Fibroblast of skin of right quadriceps (primary cell): ENCODE measurements at regions not wholly inside any gene's neighbourhood (a gene's known extent, or its start where the extent isn't known, plus 50 kb on each side); places are given as distances from the start of the nearest gene placed in this dataset.
A peak's percentile ranks its signal among the peaks of the same experiment; 100 is the strongest.
"Not testable (repeated sequence)": the region's sequence is repeated elsewhere in the genome, so short reads cannot be mapped to it uniquely, and the experiment has no call there.

Source experiments
- DNase-seq: peaks from one replicate; pipeline ENCODE4 v3.0.0-alpha.2; 2013

- no peak for DNase-seq
These were observed 446.1 kb downstream of the SIPA1L2 start for GRCh38 chr1:232183802-232184201.

GRCh38 chr1:232183266-232183800, 446.6 kb downstream of the SIPA1L2 start:
- no peak for DNase-seq

GRCh38 chr1:232182236-232182635, 447.7 kb downstream of the SIPA1L2 start:
- no peak for DNase-seq

GRCh38 chr1:232180779-232181136, 449.2 kb downstream of the SIPA1L2 start:
- no peak for DNase-seq

- DNase-seq: no peak
These were observed 449.8 kb downstream of the SIPA1L2 start for GRCh38 chr1:232179896-232180778.

- no peak for DNase-seq
These were observed 451.7 kb downstream of the SIPA1L2 start for GRCh38 chr1:232178191-232178590.

- DNase-seq: no peak
These were observed 452.5 kb downstream of the SIPA1L2 start for GRCh38 chr1:232177438-232177837.

GRCh38 chr1:232176222-232176621, 453.7 kb downstream of the SIPA1L2 start:
- no peak for DNase-seq

GRCh38 chr1:232174306-232174705, 455.6 kb downstream of the SIPA1L2 start:
- no peak for DNase-seq

GRCh38 chr1:232172563-232172962, 457.4 kb downstream of the SIPA1L2 start:
- DNase-seq: no peak

GRCh38 chr1:232170909-232171308, 459.0 kb downstream of the SIPA1L2 start:
- no peak for DNase-seq

- DNase-seq: no peak
These were observed 460.5 kb downstream of the SIPA1L2 start for GRCh38 chr1:232169436-232169835.

- no peak for DNase-seq
These were observed 461.4 kb downstream of the SIPA1L2 start for GRCh38 chr1:232168508-232168907.

- DNase-seq: no peak
These were observed 463.0 kb downstream of the SIPA1L2 start for GRCh38 chr1:232166942-232167341.

- DNase-seq: no peak
These were observed 465.6 kb downstream of the SIPA1L2 start for GRCh38 chr1:232164078-232164963.

GRCh38 chr1:232163533-232163932, 466.4 kb downstream of the SIPA1L2 start:
- DNase-seq: no peak

GRCh38 chr1:232162001-232162400, 467.9 kb downstream of the SIPA1L2 start:
- DNase-seq: no peak

- DNase-seq: not testable (repeated sequence)
These were observed 471.4 kb downstream of the SIPA1L2 start for GRCh38 chr1:232158558-232158957.

GRCh38 chr1:232156070-232156469, 473.9 kb downstream of the SIPA1L2 start:
- DNase-seq: not testable (repeated sequence)

- DNase-seq: no peak
These were observed 476.3 kb downstream of the SIPA1L2 start for GRCh38 chr1:232153652-232154051.

- DNase-seq: no peak
These were observed 479.0 kb downstream of the SIPA1L2 start for GRCh38 chr1:232150770-232151548.

GRCh38 chr1:232149287-232150201, 480.4 kb downstream of the SIPA1L2 start:
- peak; percentile 55 for DNase-seq
